Mesendoderm (in vitro differentiated cells): ENCODE measurements at regions not wholly inside any gene's neighbourhood (a gene's known extent, or its start where the extent isn't known, plus 50 kb on each side); places are given as distances from the start of the nearest gene placed in this dataset.

Source experiments
- DNase-seq: peaks from one replicate; pipeline ENCODE4 v3.0.0; 2013
- H2AK5ac ChIP-seq: 2 replicates; pipeline ENCODE4 v1.6.1; 2013; ENCODE audit warnings: low read length, inconsistent platforms
- H2BK120ac ChIP-seq: 2 replicates; pipeline ENCODE4 v1.6.1; 2013; ENCODE audit warnings: low read depth, mild to moderate bottlenecking, low read length, moderate library complexity, mixed read lengths
- H2BK15ac ChIP-seq: replicated peaks from 2 replicates; pipeline ENCODE4 v1.6.1; 2013; ENCODE audit warnings: low read depth, mild to moderate bottlenecking, moderate library complexity
- H2BK5ac ChIP-seq: 2 replicates; pipeline ENCODE4 v1.6.1; 2013; ENCODE audit warnings: low read length, inconsistent platforms
- H3K18ac ChIP-seq: 2 replicates; pipeline ENCODE4 v1.6.1; 2013; ENCODE audit warnings: mild to moderate bottlenecking, low read length, mixed read lengths
- H3K23ac ChIP-seq: one replicate; pipeline ENCODE4 v1.6.1; 2013; ENCODE audit warnings: low read length
- H3K27ac ChIP-seq: 2 replicates; pipeline ENCODE4 v1.5.1; 2013; ENCODE audit warnings: low read depth, mild to moderate bottlenecking, inconsistent platforms, low read length, moderate library complexity
- H3K27me3 ChIP-seq: 2 replicates; pipeline ENCODE4 v1.6.1; 2013; ENCODE audit warnings: low read length, control low read depth, mild to moderate bottlenecking, inconsistent platforms; ENCODE audit not compliant: insufficient read depth, poor library complexity
- H3K36me3 ChIP-seq: 2 replicates; pipeline ENCODE4 v1.6.1; 2013; ENCODE audit warnings: low read length, inconsistent platforms; ENCODE audit not compliant: control insufficient read depth, insufficient read depth
- H3K4ac ChIP-seq: one replicate; pipeline ENCODE4 v1.6.1; 2013; ENCODE audit warnings: low read depth, mild to moderate bottlenecking, low read length, moderate library complexity
- H3K4me1 ChIP-seq: 2 replicates; pipeline ENCODE4 v1.6.1; 2013; ENCODE audit warnings: low read depth, low read length, inconsistent platforms; ENCODE audit not compliant: control insufficient read depth
- H3K4me2 ChIP-seq: 2 replicates; pipeline ENCODE4 v1.6.1; 2013; ENCODE audit warnings: low read length
- H3K4me3 ChIP-seq: 2 replicates; pipeline ENCODE4 v1.5.1; 2013; ENCODE audit warnings: mild to moderate bottlenecking, low read length
- H3K56ac ChIP-seq: one replicate; pipeline ENCODE4 v1.6.1; 2013; ENCODE audit warnings: low read length
- H3K79me1 ChIP-seq: 2 replicates; pipeline ENCODE4 v1.6.1; 2013; ENCODE audit warnings: low read length, inconsistent platforms
- H3K79me2 ChIP-seq: 2 replicates; pipeline ENCODE4 v1.6.1; 2013; ENCODE audit warnings: mild to moderate bottlenecking, low read length; ENCODE audit not compliant: control insufficient read depth, insufficient read depth
- H3K9ac ChIP-seq: 2 replicates; pipeline ENCODE4 v1.6.1; 2013; ENCODE audit warnings: low read length, inconsistent platforms
- H4K5ac ChIP-seq: one replicate; pipeline ENCODE4 v1.6.1; 2013; ENCODE audit warnings: low read length
- H4K8ac ChIP-seq: one replicate; pipeline ENCODE4 v1.6.1; 2013; ENCODE audit warnings: low read depth, mild to moderate bottlenecking, control low read depth, low read length, moderate library complexity
- WGBS: extraction: QIAGEN DNeasy Blood & Tissue Kit; methylation state at CpG from one replicate; pipeline ENCODE4 v1.1.7; 2013; ENCODE audit warnings: low lambda C conversion rate, missing lambda C conversion rate; ENCODE audit not compliant: insufficient coverage; ENCODE audit errors: extremely low coverage; 5-methylcytosine and 5-hydroxymethylcytosine counted together

GRCh38 chr2:8544171-8544785 lies 137.6 kb upstream of the ID2 start:
- no CpG with 5 or more reads among the region's 15 CpGs for WGBS
- Histone ChIP-seq H3K79me1 (no peaks in the 10 kb centered on the region), H4K5ac (no peak overlapping the region), H4K8ac (no peak overlapping the region), H3K18ac (no peak overlapping the region), H3K4me1 (no peaks in the 10 kb centered on the region), H2AK5ac (no peak overlapping the region), H2BK15ac (no peak overlapping the region), H3K36me3 (no peaks in the 10 kb centered on the region), H3K56ac (no peak overlapping the region), H2BK5ac (no peak overlapping the region), H3K27ac (no peak overlapping the region), H3K4ac (no peak overlapping the region), H3K9ac (no peak overlapping the region), H3K27me3 (no peaks in the 10 kb centered on the region), H3K23ac (no peak overlapping the region), H3K4me3 (no peak overlapping the region), H2BK120ac (no peak overlapping the region), H3K79me2 (no peaks in the 10 kb centered on the region), H3K4me2 (no peak overlapping the region)
- no peak for DNase-seq

GRCh38 chr2:8544786-8545694 lies 136.8 kb upstream of the ID2 start:
- Histone ChIP-seq H3K79me1 (no peaks in the 10 kb centered on the region), H4K5ac (no peak overlapping the region), H3K4me1 (no peaks in the 10 kb centered on the region), H3K36me3 (no peaks in the 10 kb centered on the region), H4K8ac (no peak overlapping the region), H2AK5ac (no peak overlapping the region), H2BK5ac (no peak overlapping the region), H3K27me3 (no peaks in the 10 kb centered on the region), H3K4ac (no peak overlapping the region), H3K27ac (no peak overlapping the region), H3K23ac (no peak overlapping the region), H3K9ac (no peak overlapping the region), H3K4me3 (no peak overlapping the region), H2BK15ac (no peak overlapping the region), H3K4me2 (no peak overlapping the region), H2BK120ac (no peak overlapping the region), H3K18ac (no peak overlapping the region), H3K56ac (no peak overlapping the region), H3K79me2 (no peaks in the 10 kb centered on the region)
- DNase-seq: no peak
- WGBS: no CpG with 5 or more reads among the region's 27 CpGs

- no peaks in the 10 kb centered on the region for H3K36me3 ChIP-seq
- H3K4me1 ChIP-seq: no peaks in the 10 kb centered on the region
- no peak overlapping the region for H3K18ac ChIP-seq
- no peak overlapping the region for H3K4me3 ChIP-seq
- H2BK120ac ChIP-seq: no peak overlapping the region
- no peak overlapping the region for H3K4me2 ChIP-seq
- H3K23ac ChIP-seq: no peak overlapping the region
- H4K5ac ChIP-seq: no peak overlapping the region
- no peak overlapping the region for H3K27ac ChIP-seq
- no peaks in the 10 kb centered on the region for H3K27me3 ChIP-seq
- no peaks in the 10 kb centered on the region for H3K79me2 ChIP-seq
- H3K9ac ChIP-seq: no peak overlapping the region
- H2AK5ac ChIP-seq: no peak overlapping the region
- no peak for DNase-seq
- H2BK5ac ChIP-seq: no peak overlapping the region
- H3K79me1 ChIP-seq: no peaks in the 10 kb centered on the region
- H3K56ac ChIP-seq: peak overlapping the region; percentile 1
- no peak overlapping the region for H3K4ac ChIP-seq
- no CpG with 5 or more reads among the region's 30 CpGs for WGBS
- no peak overlapping the region for H2BK15ac ChIP-seq
- H4K8ac ChIP-seq: no peak overlapping the region
Measured at GRCh38 chr2:8545695-8546611, 135.9 kb upstream of the ID2 start.

- no peak overlapping the region for H2BK15ac ChIP-seq
- H4K8ac ChIP-seq: no peak overlapping the region
- no peak overlapping the region for H3K4ac ChIP-seq
- no peak overlapping the region for H3K4me3 ChIP-seq
- WGBS: no CpG with 5 or more reads among the region's 16 CpGs
- no peak overlapping the region for H2BK5ac ChIP-seq
- H3K36me3 ChIP-seq: no peaks in the 10 kb centered on the region
- no peak overlapping the region for H3K9ac ChIP-seq
- H3K27ac ChIP-seq: no peak overlapping the region
- H3K23ac ChIP-seq: no peak overlapping the region
- H3K79me1 ChIP-seq: no peaks in the 10 kb centered on the region
- no peaks in the 10 kb centered on the region for H3K4me1 ChIP-seq
- no peak overlapping the region for H4K5ac ChIP-seq
- no peak overlapping the region for H3K56ac ChIP-seq
- no peak overlapping the region for H2BK120ac ChIP-seq
- no peaks in the 10 kb centered on the region for H3K79me2 ChIP-seq
- no peak overlapping the region for H3K18ac ChIP-seq
- no peak for DNase-seq
- no peak overlapping the region for H3K4me2 ChIP-seq
- H3K27me3 ChIP-seq: no peaks in the 10 kb centered on the region
- H2AK5ac ChIP-seq: no peak overlapping the region
Measured at GRCh38 chr2:8546612-8547283, 135.1 kb upstream of the ID2 start.

- Histone ChIP-seq H3K23ac (no peak overlapping the region), H3K36me3 (no peaks in the 10 kb centered on the region), H3K4ac (no peak overlapping the region), H3K79me2 (no peaks in the 10 kb centered on the region), H2BK120ac (no peak overlapping the region), H3K4me3 (no peak overlapping the region), H3K18ac (no peak overlapping the region), H2AK5ac (no peak overlapping the region), H3K4me1 (no peaks in the 10 kb centered on the region), H3K56ac (no peak overlapping the region), H3K27me3 (no peaks in the 10 kb centered on the region), H3K79me1 (no peaks in the 10 kb centered on the region), H2BK5ac (no peak overlapping the region), H4K8ac (no peak overlapping the region), H3K9ac (no peak overlapping the region), H3K27ac (no peak overlapping the region), H2BK15ac (no peak overlapping the region), H4K5ac (no peak overlapping the region), H3K4me2 (no peak overlapping the region)
- no peak for DNase-seq
- no CpG with 5 or more reads among the region's 20 CpGs for WGBS
Measured at GRCh38 chr2:8547284-8548064, 134.4 kb upstream of the ID2 start.
